ENCODE measurements at regions not wholly inside any gene's neighbourhood (a gene's known extent, or its start where the extent isn't known, plus 50 kb on each side); places are given as distances from the start of the nearest gene placed in this dataset.

DNA sequence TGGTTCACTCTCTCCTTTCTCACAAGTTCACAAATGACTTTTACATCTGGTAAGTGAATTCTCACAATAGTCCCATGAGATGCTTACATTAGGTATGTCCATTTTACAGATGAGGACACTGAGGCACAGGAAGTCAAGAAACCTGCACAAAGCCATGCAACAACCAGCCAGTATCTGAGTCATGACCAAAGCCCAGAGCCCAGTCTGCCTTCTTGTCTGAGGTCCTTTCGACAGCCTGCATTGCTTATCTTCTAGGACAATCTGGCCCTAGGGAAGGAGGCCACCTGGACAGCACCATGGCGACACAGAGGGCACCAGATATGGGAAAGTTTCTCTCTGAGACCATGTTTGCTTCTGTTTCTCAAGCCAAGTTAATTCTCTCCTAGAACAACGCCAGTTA is 197.1 kb downstream of the NSG2 start:
- Mint-ChIP-seq H3K9me3 (ENCODE audit: low read depth, unreplicated experiment) (peaks cover 3% of the 10 kb centered on the region), H3K27ac (ENCODE audit: unreplicated experiment) (no peak overlapping the region), H3K4me1 (ENCODE audit: low read depth, unreplicated experiment) (no peaks in the 10 kb centered on the region), H3K27me3 (ENCODE audit: unreplicated experiment) (peaks cover 58% of the 10 kb centered on the region), H3K4me3 (ENCODE audit: low read depth, unreplicated experiment) (no peak overlapping the region), H3K36me3 (ENCODE audit: insufficient read depth, unreplicated experiment) (no peaks in the 10 kb centered on the region)
- TF ChIP-seq, protein P1, sequence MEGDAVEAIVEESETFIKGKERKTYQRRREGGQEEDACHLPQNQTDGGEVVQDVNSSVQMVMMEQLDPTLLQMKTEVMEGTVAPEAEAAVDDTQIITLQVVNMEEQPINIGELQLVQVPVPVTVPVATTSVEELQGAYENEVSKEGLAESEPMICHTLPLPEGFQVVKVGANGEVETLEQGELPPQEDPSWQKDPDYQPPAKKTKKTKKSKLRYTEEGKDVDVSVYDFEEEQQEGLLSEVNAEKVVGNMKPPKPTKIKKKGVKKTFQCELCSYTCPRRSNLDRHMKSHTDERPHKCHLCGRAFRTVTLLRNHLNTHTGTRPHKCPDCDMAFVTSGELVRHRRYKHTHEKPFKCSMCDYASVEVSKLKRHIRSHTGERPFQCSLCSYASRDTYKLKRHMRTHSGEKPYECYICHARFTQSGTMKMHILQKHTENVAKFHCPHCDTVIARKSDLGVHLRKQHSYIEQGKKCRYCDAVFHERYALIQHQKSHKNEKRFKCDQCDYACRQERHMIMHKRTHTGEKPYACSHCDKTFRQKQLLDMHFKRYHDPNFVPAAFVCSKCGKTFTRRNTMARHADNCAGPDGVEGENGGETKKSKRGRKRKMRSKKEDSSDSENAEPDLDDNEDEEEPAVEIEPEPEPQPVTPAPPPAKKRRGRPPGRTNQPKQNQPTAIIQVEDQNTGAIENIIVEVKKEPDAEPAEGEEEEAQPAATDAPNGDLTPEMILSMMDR (IDR thresholded peaks at IDR 0.05; ENCODE audit: unreplicated experiment): no peak
- CTCF ChIA-PET: interaction anchor here (0.6 kb wide), 1 partner anchor 139 kb away, joined by 4 read pairs; no protein-coding TSS in a partner anchor
- intact Hi-C loops (cut with micrococcal nuclease; ENCODE audit: unreplicated experiment): no loop called here
- no peak for DNase-seq
- no TSS peak for BruUV-seq (replicated peaks)

DNA sequence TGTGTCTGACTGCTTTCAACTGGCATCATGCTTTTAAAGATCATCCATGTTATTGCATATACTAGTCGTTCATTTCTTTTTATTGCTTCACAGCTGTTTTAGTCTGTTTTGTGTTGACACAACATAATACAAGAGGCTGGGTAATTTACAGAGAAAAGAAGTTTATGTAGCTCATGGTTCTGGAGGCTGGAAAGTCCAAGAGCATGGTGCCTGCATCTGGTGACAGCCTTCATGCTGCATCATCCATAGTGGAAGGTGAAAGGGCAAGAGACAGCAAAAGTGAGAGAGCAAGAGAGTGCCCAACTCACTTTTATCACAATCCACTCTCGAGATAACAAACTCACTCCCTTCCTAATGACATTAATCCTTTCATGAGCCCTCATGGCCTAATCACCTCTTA is 198.4 kb downstream of the NSG2 start:
- peaks cover 60% of the 10 kb centered on the region for H3K27me3 Mint-ChIP-seq (ENCODE audit: unreplicated experiment)
- intact Hi-C loops (cut with micrococcal nuclease; ENCODE audit: unreplicated experiment): no loop called here
- no peak overlapping the region for H3K4me3 Mint-ChIP-seq (ENCODE audit: low read depth, unreplicated experiment)
- no TSS peak for BruUV-seq (replicated peaks)
- no peaks in the 10 kb centered on the region for H3K36me3 Mint-ChIP-seq (ENCODE audit: insufficient read depth, unreplicated experiment)
- TF ChIP-seq, protein P1 (IDR thresholded peaks at IDR 0.05; ENCODE audit: unreplicated experiment): no peak
- no peak overlapping the region for H3K27ac Mint-ChIP-seq (ENCODE audit: unreplicated experiment)
- CTCF ChIA-PET: interaction anchor here (0.6 kb wide), 1 partner anchor 103 kb away, joined by 3 read pairs; no protein-coding TSS in a partner anchor
- no peaks in the 10 kb centered on the region for H3K4me1 Mint-ChIP-seq (ENCODE audit: low read depth, unreplicated experiment)
- no peak for DNase-seq
- peaks cover 3% of the 10 kb centered on the region for H3K9me3 Mint-ChIP-seq (ENCODE audit: low read depth, unreplicated experiment)

DNA sequence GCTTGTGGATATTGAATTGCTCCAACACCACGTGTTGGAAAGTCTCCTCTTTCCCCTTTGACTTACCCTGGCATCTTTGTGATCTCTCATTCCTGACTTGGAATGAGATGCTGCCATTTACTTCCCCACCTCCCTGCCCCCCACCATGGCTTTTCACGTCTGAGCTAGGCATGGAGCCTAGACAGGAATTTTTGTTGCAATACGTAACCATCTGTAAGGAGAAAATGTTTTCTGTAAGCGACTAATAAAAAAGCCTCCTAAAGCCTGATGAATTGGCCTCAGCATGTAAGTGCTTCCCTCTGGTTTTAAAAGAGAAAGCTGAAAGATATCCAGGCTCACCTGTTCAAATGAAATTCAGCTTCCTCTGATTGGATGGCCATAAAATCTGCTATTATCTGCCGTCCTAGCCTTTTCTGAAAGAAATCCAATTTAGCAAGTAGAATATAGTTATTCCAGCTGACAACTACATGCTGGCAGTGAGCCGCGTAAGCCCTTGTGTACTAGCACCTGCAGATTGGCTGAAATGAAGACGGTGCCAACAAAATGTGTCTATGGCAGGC is 200.1 kb downstream of the NSG2 start:
- Mint-ChIP-seq H3K36me3 (ENCODE audit: insufficient read depth, unreplicated experiment) (no peaks in the 10 kb centered on the region), H3K4me1 (ENCODE audit: low read depth, unreplicated experiment) (no peaks in the 10 kb centered on the region), H3K27ac (ENCODE audit: unreplicated experiment) (no peak overlapping the region), H3K27me3 (ENCODE audit: unreplicated experiment) (peaks cover 43% of the 10 kb centered on the region), H3K9me3 (ENCODE audit: low read depth, unreplicated experiment) (no peaks in the 10 kb centered on the region), H3K4me3 (ENCODE audit: low read depth, unreplicated experiment) (no peak overlapping the region)
- intact Hi-C loops (cut with micrococcal nuclease; ENCODE audit: unreplicated experiment): no loop called here
- CTCF ChIA-PET: no interaction called here
- no peak for DNase-seq
- no TSS peak for BruUV-seq (replicated peaks)
- TF ChIP-seq, protein P1 (IDR thresholded peaks at IDR 0.05; ENCODE audit: unreplicated experiment): no peak

DNA sequence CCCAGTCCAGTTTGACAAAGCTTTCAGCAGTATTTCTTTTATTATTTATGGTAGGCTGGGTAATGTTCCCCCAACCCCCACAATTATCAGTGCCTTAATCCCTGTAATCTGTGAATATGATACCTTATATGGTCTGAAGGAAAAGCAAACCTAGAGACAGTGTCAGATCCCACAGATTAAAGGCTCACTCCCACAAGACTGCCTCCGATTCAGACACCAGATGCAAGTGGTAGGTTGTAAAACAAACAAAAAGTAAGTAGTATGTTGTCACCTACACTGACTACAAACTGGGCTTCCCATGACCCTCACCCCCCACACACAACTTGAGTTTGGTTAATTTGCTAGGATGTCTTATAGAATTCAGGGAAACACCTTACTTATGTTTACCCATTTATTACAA is 201.2 kb downstream of the NSG2 start:
- DNase-seq: no peak
- BruUV-seq (replicated peaks): no TSS peak
- TF ChIP-seq, protein P1 (IDR thresholded peaks at IDR 0.05; ENCODE audit: unreplicated experiment): no peak
- Mint-ChIP-seq H3K4me3 (ENCODE audit: low read depth, unreplicated experiment) (no peak overlapping the region), H3K9me3 (ENCODE audit: low read depth, unreplicated experiment) (no peaks in the 10 kb centered on the region), H3K36me3 (ENCODE audit: insufficient read depth, unreplicated experiment) (no peaks in the 10 kb centered on the region), H3K27me3 (ENCODE audit: unreplicated experiment) (peaks cover 43% of the 10 kb centered on the region), H3K27ac (ENCODE audit: unreplicated experiment) (no peak overlapping the region), H3K4me1 (ENCODE audit: low read depth, unreplicated experiment) (no peaks in the 10 kb centered on the region)
- CTCF ChIA-PET: interaction anchor here (0.7 kb wide), 1 partner anchor 1582 kb away, joined by 3 read pairs; no protein-coding TSS in a partner anchor
- intact Hi-C loops (cut with micrococcal nuclease; ENCODE audit: unreplicated experiment): no loop called here

All from Calu3 (cell line).